Stimulated activated CD4-positive, alpha-beta T cell treated with anti-CD3 and anti-CD28 coated beads, TNF-alpha, amount 100 ng/mL, for 24 hours (primary cell): ENCODE measurements at regions not wholly inside any gene's neighbourhood (a gene's known extent, or its start where the extent isn't known, plus 50 kb on each side); places are given as distances from the start of the nearest gene placed in this dataset.

Experiments
- DNase-seq, 3 experiments: peaks; one replicate each; pipeline ENCODE4 v3.0.0-alpha.2; 2020; ENCODE audit warnings: low read depth in 3 of 3

DNA sequence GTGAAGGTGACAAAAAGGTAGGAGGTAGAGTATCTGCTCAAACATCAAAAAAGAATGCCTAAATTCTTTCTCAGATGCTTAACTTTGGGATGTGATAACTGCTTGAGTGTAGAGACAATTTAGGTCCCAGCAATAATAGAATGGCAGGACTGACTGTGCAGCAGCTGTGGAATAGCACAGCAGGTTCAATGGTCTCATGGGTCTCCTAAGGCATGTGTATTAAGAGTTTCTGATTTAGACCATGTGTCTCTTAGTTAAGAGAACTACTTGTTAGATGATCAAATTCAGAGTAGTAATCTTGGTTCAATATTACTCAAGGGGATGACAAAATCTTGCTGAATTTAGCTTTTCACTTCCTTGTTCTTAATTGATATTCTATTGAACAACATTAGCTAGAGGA is 72.0 kb downstream of the ALX1 start:
- no peak for DNase-seq

DNA sequence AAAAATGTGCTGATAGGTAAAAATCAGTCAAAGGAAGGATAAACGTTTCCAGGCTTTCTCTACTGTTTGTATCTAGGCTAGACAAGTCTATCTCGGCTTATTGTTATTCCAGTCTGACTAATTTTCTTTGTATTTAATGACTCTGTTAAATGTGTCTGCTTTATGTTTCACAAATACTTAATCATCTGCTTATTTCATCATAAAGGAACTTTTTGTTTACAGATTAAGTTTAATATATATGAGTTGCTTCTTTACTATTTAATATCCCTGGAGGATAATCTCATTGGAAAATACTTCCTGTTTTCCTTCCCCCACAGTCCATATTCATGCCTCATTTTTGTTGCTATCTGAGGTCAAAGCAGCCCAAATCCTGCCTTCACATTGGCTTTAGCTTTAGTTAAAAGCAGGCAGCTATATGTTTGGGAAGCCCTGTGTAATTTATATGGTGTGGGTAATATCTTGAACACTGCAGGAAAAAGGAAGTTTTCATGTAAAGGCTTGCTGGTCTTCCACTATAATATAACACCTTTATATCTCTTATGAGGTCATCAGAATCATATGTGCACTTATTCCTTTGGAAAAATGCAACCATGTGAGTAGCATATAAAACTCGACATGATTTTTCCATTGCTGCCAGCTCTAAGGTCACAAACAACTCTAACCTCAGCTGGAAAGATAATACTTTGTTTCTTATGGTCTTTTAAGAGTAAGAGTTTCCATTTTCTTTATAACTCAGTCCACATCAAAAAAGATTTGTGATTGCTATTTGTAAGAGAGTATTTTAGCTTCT is 76.8 kb downstream of the ALX1 start:
- DNase-seq, result no peak

DNA sequence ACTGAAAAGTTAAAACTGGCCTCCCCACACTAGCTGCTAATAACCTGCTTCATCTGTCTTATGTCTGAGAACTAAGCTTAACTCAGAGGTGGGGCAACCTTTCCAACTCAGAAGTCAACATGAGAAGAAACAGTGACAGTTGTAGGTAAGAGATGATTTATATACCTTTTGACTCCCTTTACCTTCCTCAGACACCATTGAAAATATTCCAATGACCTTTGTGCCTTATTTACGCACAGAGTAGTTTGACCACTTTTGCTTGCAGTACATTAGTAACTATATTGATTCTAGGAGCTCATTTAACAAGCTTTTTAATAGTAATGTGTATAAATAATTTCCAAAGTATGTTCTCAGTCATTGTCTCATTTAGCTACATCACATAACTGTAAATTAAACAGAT is 77.6 kb downstream of the ALX1 start:
- no peak for DNase-seq

DNA sequence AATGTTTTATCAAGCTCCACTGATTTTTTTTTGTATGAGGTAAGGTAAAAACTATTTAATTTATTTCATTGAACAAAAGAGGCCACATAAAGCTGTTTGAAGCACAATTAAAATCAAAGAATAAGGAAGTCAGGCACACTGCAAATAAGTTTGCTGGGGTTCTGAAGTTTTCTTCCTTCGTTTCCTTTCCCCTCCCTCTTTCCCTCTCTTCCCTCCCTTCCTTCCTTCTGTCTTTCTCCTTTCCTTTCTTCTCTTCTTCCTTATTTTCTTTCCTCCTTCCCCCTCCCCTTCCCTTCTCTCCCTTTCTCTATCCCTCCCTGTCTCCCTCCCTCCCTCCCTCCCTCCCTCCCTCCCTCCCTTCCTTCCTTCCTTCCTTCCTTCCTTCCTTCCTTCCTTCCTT is 78.7 kb downstream of the ALX1 start:
- no peak for DNase-seq

DNA sequence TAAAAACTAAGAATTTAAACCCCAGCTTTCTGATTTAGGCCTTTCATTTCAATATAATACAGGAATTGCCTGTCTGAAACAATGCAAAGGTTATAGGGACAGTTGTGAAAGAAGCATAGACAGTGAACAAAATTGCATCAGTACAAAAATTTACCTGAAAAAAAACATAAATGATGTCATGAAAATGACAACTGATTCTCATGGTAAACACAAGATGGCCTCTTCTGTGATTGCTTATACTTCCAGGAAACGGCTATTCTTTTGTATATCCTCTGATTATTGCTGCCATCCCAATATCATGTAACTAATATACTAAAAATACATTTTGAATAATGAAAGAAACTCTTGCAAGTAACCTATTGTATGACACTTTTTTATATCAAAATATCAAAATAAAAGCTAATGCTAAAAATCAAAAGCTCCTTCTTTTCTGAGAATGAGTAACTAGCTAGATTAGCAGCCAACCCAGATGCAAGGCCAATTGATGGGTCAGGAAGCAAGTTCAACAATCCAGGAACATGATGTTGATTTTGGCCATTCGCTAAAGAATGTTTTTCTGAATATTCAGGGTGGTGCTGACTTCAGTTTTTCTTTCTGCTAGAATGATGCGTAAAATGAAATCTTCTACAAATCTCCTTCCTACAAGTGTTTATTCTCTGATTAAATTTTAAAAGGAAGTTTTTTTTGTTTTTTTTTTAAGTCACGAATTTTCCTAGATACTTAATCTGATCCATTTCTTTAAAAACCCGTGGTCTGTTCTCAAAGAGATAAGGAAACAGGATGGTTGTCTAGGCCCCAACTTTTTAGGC is 83.6 kb downstream of the ALX1 start:
- DNase-seq, result no peak

DNA sequence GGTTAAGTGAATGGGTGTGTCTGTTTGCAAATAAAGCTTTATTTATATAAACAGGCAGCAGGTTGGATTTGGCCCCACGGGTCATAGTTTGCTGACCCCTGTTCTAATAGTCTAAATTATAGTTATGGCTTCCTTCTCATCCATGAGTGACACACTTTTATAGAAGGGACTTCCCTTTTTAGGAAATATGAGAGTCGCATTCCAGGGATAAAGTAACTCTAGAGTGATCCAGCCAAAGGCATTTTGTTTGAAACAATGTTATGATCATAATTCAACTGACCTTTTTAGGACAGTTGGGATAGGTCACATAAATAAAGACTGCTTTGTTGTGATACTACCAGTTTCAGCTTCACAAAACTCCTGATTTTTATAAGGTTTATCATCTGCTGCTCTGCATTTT is 87.9 kb downstream of the ALX1 start:
- no peak for DNase-seq

DNA sequence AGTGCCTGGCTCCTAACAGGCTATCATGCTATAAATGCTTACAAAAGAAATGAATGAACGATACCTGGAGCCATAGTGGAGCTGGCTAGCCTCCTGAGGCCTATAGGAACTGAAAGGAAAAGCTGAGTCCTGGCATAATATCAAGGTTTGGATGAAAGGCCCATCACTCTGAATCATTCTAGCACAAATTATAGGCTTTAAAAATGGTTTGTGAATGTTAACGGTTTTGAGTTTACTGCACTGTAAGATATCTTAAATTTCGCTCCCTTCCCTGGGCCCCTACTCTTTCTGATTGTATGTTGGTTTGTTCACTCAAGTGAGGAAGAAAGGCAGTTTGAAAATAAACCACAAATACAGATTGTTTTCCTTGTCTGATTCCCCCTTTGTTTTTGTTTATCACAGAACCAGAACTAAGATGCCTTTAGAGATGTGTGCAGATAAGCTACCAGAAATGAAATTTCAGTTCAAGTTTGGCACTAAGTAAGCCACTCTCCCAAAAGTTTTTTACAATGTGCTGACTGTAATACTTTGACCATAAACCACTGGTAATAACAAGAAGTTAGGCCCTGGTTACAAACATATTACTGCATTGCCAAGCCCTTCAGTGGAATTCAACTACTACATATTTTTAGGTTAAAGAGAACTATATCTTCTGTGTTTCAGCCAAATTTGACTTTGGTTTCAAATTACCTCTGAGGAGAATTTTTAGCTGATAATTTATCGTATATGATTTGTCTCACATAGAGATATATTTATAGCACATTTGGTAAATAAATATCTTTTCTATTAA is 89.5 kb downstream of the ALX1 start:
- no peak for DNase-seq

DNA sequence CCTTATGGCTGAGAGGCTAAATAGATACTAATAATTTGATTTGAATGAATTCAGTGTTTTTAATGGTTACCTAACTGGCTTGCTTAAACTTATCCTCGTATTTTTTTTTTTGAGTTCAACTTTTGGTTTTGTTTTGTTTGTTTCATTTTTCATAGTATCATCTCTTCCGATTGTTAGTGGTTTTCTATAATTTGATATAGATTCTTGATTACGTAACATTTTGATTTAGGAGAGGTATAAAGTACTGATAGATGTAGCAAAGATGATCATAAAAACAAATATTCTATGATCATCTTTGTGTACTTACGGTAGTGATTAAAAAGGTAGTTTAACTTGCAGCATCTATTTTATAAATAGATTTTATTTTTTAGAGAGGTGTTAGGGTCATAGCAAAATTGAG is 93.0 kb downstream of the ALX1 start:
- no peak for DNase-seq

DNA sequence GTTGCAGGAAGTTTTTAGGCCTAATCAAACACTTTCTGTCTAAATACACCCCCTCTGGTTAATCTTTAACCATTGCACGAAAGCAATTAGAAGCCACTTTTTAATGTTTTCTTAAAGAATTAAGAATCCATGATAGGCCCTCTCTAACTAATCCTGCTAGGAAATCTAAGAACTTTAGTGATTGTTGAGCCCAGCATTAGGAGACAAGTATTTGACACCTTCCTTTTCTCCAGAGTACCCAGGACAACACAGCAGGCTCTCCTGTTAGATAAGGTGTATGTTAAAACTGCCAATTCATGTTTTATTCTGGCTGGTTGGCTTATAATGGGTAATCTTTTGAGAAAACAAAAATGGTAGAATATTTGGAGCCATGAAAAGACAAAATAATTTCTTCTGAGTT is 95.0 kb downstream of the ALX1 start:
- DNase-seq, result no peak

DNA sequence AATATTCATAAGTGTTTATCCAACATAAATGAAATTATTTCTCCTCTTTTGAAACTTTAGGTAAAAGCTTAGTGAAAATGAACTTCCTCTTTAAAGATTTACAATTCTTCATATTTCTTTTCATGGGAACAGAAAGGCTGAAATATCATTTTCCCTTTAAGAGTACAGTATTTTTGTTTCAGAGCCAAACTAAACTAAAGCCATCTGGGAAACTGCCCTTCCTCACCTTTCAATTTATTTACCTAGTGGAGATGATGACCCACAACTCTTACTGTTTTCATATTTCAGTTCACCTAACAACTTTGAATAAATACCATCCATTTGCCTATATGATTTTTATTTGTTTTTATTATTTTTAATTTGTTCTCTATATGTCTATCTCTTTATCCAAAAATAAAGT is 105.4 kb downstream of the ALX1 start:
- no peak for DNase-seq

DNA sequence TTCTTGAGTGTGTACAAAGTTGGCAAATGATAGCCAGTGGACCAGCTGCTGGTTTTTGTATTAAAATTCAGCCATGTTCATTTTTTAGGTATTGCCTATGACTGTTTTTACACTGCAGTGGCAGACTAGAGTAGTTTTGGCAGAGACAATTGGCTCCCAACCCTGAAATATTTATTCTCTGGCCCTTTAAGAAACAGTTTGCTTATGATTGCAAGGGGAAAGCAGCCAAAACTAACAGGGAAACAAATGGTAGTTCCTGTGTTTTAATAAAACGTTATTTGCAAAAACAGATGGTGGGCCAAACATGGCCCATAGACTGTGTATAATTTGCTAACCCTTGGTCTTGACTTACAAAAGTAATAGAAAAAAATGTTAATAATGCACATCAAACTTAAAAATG is 110.2 kb downstream of the ALX1 start:
- no peak for DNase-seq

DNA sequence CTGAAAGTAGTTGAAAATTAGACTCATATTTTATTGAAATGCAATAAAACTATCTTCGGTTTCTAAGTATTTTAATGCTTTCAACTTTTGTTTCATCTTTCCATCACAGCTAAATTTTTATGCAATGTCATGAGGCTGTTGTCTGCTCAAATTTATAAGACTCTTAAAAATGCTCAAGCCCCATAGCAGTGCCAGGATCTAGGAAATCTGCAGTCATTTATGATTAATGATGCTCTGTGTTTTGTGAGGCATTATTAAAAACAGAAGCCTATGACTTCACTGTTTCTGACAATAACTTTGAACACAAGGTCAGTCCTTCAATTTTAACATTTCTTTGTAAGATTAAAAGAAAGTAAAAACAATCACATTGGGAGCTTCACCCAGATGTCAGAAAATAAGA is 112.5 kb downstream of the ALX1 start:
- no peak for DNase-seq

DNA sequence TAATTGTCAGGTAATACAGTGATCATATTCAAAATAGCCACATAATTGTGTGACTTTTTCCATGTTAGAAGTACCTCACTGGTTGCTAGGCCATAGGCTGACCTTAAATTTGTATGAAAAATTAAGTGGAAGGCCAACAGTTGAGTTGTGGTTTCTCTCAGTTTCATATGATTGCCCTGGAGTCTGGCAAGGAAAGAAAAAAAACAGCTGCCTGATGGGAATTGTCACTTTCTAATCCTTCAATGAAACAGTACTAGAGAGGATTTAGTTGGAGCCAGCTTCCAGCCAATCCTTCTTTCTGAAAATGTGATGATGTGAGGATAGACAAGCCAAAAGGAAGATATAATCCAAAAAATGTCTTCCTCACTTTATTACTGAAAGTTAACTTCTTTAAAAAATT is 113.6 kb downstream of the ALX1 start:
- no peak for DNase-seq

DNA sequence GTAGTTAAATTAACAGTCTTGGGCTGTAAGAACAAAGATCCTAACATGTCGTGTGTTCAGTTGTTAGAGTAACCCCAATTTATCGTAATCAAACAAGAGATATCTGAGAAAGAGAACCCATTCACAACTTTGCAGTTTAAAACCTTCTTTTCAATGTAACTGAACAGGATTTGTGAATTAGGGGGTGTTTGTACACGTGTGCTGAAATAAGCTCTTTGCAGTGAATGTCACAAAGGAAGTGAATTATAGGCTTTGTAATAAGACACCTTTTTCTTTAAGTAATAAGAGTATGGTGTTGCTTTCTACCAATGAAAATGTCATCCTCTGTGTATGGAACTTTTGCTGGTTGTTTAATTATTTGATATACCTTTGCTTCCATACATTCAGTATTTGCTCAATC is 114.0 kb downstream of the ALX1 start:
- DNase-seq, result no peak

DNA sequence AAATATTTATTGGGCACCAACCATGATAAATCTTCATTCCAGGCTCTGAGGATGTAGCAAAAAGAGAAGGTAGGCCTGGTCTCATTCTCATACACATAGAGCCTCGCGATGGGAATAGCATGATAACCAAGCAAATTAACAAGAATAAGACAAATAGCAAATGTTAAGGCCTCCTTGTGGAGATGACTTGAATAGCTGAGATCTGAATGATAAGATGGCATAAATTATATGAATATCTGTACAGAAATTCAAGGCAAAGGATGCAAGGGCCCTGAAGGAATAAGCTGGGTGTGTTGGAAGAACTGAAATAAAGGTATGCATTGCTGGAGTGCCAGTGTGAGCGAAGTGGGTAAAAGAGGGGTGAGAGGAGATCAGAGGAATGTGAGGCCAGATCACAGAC is 114.8 kb downstream of the ALX1 start:
- DNase-seq, result no peak

DNA sequence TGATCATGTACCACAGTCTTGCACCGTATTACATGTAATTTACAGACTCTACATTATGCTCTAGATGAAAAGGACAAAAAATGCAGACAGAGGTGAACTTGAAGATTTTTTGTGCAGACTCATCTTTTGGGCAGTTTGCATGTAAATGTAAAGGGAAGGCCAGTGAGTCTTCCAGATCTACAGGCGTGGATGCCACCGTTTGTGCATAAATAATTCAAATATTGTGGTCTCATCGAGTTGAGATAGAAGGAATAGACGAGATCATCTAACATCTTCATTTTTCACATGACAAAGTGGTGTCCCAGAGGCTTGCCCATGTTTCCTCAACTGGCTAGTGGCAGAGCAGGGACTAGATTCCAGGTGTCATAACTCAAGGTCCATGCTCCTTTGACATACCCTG is 125.2 kb downstream of the ALX1 start:
- no peak for DNase-seq

DNA sequence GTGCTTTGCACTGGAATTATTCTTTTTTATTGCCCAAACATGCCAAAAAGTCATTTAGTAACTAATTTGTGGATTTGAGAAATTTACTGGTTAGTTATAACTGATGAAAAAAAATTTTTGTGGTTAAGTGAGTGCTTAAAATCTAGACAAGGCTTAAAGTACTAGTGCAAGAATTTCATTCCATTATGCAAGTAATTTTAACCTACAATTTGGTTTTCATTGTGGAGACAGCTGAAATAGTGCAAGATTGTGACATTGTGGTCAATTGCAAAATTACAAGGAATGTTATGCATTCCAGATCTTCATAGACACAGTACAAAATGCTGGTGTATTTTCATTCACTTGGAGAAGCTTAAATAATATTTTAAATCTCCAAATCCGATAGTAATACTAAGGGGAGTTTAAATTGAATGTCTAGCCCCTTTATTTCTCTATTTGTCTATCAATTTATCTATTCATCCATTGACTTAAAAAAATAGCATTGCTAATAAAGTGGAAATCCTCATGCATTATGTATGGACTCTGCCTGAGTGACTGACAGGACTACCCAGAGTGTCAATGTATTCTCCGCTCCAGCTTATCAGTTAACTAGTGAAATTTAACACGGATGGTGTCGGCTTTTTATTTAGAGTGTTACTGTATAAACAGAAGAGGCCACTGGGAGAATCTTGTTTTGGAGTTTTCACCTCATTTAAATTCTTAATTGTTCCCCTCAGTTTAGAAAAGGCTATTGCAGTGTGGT is 125.9 kb downstream of the ALX1 start:
- DNase-seq, result no peak

DNA sequence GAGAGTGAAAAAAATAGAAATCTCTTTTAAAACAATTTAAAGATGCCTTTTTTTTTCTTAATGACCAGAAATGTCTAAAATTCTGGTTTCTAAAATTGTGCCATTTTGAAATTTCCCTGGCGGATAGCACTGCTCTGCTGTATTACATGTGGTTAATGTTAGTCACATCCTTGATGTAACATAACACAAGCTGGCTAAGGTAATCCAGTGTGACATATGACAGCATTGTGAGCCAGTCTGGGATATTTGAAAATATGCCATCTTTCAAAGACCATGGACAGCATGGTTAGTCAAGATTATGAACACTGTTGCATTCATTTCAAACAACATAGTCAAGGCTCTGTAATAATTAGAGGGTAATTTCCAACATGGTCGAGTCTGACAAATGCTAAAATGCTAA is 133.2 kb downstream of the ALX1 start:
- no peak for DNase-seq

DNA sequence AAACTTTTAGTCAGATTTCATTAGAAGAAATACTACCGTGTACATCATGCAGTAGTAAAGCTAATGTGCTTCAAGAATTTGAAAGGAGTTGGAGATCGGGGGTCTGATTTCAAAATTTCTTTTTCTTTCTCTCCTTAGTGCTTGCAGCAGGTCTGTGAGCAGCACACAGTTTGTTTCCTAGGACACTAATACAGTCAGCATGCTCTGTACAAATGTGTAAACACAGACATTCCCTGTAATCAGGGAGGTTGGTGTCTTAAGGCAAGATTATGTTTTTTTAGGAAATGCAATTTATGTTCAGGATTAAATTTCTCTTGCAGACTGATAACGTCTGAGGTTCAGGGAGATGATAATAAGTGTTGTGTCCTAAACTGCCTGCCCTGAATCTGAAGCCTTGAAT is 142.7 kb downstream of the ALX1 start:
- no peak for DNase-seq

DNA sequence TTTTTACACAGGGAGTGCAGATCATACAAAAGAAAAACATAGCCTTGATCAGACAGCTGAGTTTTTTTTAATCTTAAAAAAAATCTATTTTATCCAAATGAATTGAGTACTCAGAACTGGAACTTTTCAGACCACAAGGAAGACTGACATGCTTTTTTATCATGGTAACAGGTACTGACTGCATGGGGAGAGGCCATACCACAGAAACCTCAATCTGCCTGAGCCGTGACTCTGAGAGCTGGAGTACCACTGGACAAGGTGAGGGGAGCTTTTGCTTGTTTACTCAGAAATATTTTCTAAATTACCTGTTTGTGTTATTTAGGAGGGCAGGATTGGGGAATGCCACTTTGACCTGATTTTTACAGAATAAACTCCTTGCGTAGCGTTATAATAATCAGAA is 143.9 kb downstream of the ALX1 start:
- no peak for DNase-seq

DNA sequence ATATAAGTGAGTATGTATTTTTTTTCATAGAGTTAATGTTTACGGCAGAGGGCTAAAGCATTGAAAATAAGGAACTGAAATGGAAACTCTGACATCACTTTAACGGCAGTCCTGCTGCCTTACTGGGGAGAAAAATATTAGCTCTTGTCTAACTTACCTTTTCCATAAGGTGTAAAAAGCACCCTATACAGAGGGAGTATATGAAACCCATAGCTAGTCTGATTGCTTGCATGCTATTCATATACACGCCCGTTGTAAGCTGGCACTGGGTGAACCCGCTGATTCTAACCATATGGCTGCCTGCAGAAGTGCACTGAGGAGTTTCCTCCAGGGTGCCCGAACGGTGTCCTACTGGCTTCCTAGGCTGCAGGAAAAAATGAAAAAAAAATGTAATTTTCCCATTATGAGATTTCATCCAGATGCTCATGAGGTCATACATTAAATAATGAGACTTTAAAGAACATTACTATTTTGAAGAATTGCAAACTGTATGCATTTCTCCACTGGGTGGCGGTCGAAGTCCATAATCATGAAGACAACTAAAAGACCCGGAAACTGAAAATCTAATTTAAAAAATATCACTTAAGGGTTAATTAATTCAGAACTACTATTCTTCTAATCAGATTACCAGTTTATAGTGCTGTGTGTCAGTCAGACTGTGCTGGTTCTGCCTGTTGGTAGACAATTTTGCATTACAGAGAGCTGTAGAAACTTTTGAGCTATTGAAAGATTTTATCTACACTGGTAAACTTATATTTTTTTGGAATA is 144.7 kb downstream of the ALX1 start:
- DNase-seq, result peak in 1 of 3 experiments; percentile 1
